H1 (cell line): ENCODE measurements at regions not wholly inside any gene's neighbourhood (a gene's known extent, or its start where the extent isn't known, plus 50 kb on each side); places are given as distances from the start of the nearest gene placed in this dataset.

Source experiments
- CTCF ChIA-PET: fragments of 300-600 bp; sonication (Branson Sonifier 250); formaldehyde crosslinking; loops from one replicate; lab custom pipeline; 2021; ENCODE audit not compliant: partially characterized antibody; lab: Charles Lee
- POLR2A ChIA-PET: fragments of 300-600 bp; sonication (Branson Sonifier 250); formaldehyde crosslinking; loops from one replicate; lab custom pipeline; 2021; ENCODE audit warnings: inconsistent platforms; ENCODE audit not compliant: partially characterized antibody; lab: Charles Lee
- DNase-seq, 2 experiments: peaks; one replicate each; pipeline versions ENCODE4 v3.0.0 to v3.0.0-alpha.2; 2010 to 2022; ENCODE audit warnings: low spot score in 2 of 2, low read depth in 1 of 2, mixed read lengths in 1 of 2
- FAIRE-seq: peaks from 2 replicates; lab custom pipeline; 2011; peaks lifted over from hg19 to GRCh38; lab: Jason Lieb, UNC
- H2AFZ ChIP-seq: 2 replicates; pipeline ENCODE4 v1.8.1; 2012; ENCODE audit warnings: low read length, inconsistent platforms
- H2AK5ac ChIP-seq: 2 replicates; pipeline ENCODE4 v1.6.1; 2013; ENCODE audit warnings: low read depth, low read length
- H2BK120ac ChIP-seq: replicated peaks from 2 replicates; pipeline ENCODE3; 2013; ENCODE audit warnings: low read depth, low read length, inconsistent platforms
- H2BK12ac ChIP-seq: 2 replicates; pipeline ENCODE4 v1.6.1; 2013; ENCODE audit warnings: low read depth, low read length
- H2BK15ac ChIP-seq: 2 replicates; pipeline ENCODE4 v1.6.1; 2013; ENCODE audit warnings: low read length
- H2BK20ac ChIP-seq: 2 replicates; pipeline ENCODE4 v1.6.1; 2013; ENCODE audit warnings: low read length
- H2BK5ac ChIP-seq: 2 replicates; pipeline ENCODE4 v1.6.1; 2013; ENCODE audit warnings: low read depth, low read length
- H3K14ac ChIP-seq: 2 replicates; pipeline ENCODE4 v1.6.1; 2013; ENCODE audit warnings: inconsistent platforms; ENCODE audit not compliant: insufficient read length
- H3K18ac ChIP-seq: 2 replicates; pipeline ENCODE4 v1.6.1; 2013; ENCODE audit warnings: low read length; ENCODE audit errors: extremely low read depth
- H3K23ac ChIP-seq: 2 replicates; pipeline ENCODE4 v1.6.1; 2013; ENCODE audit warnings: inconsistent platforms; ENCODE audit not compliant: insufficient read length
- H3K23me2 ChIP-seq: 2 replicates; pipeline ENCODE4 v1.6.1; 2013; ENCODE audit warnings: low read depth, low read length
- H3K27ac ChIP-seq: 2 replicates; pipeline ENCODE4 v1.6.1; 2011; ENCODE audit warnings: low read depth, low read length, inconsistent platforms
- H3K27me3 ChIP-seq, 4 experiments: replicated peaks in 1 of 4; 1 replicate in 1 of 4; 2 replicates in 3 of 4; pipeline versions ENCODE4 v1.6.1 to v1.8.1; 2011 to 2013; ENCODE audit warnings: low read length in 3 of 4, mild to moderate bottlenecking in 3 of 4, inconsistent platforms in 2 of 4, mixed read lengths in 2 of 4, moderate library complexity in 1 of 4; ENCODE audit not compliant: control insufficient read depth in 3 of 4, insufficient read depth in 3 of 4; ENCODE audit errors: extremely low read depth in 1 of 4
- H3K36me3 ChIP-seq, 4 experiments: 2 replicates each; pipeline versions ENCODE4 v1.6.1 to v1.8.1; 2011 to 2013; ENCODE audit warnings: mild to moderate bottlenecking in 4 of 4, low read length in 3 of 4, moderate library complexity in 2 of 4, control low read depth in 1 of 4, inconsistent platforms in 1 of 4; ENCODE audit not compliant: insufficient read depth in 4 of 4, control insufficient read depth in 2 of 4
- H3K4ac ChIP-seq: replicated peaks from 2 replicates; pipeline ENCODE3; 2013; ENCODE audit warnings: low read length, low read depth, mixed read lengths, inconsistent platforms; ENCODE audit not compliant: insufficient read length
- H3K4me1 ChIP-seq, 4 experiments: replicated peaks in 1 of 4; 1 replicate in 1 of 4; 2 replicates in 3 of 4; pipeline versions ENCODE4 v1.6.1 to v1.8.1; 2011 to 2013; ENCODE audit warnings: low read length in 3 of 4, inconsistent platforms in 2 of 4, mixed read lengths in 1 of 4; ENCODE audit not compliant: insufficient read depth in 4 of 4, control insufficient read depth in 3 of 4
- H3K4me2 ChIP-seq, 2 experiments: 2 replicates each; pipeline versions ENCODE4 v1.6.1 to v1.8.1; 2011 to 2013; ENCODE audit warnings: low read depth in 2 of 2, low read length in 2 of 2, control low read depth in 1 of 2, inconsistent platforms in 1 of 2, mild to moderate bottlenecking in 1 of 2; ENCODE audit not compliant: insufficient read depth in 1 of 2
- H3K4me3 ChIP-seq, 4 experiments: fragments of 200-600, 300-600 bp in 1 of 4; sonication (generic), shearing (Covaris generic), sonication (Bioruptor Twin) in 1 of 4; 2 replicates each; pipeline versions ENCODE4 v1.5.1 to v1.8.1; 2011 to 2016; ENCODE audit warnings: low read length in 4 of 4, low read depth in 3 of 4, control low read depth in 2 of 4, inconsistent platforms in 2 of 4, mild to moderate bottlenecking in 2 of 4, mixed read lengths in 1 of 4, moderate library complexity in 1 of 4; ENCODE audit not compliant: insufficient read depth in 2 of 4; ENCODE audit errors: extremely low read depth in 1 of 4
- H3K56ac ChIP-seq: replicated peaks from 2 replicates; pipeline ENCODE3; 2013; ENCODE audit warnings: low read depth, mild to moderate bottlenecking, mixed read lengths, low read length, inconsistent platforms; ENCODE audit not compliant: insufficient read length
- H3K79me1 ChIP-seq: 2 replicates; pipeline ENCODE4 v1.6.1; 2013; ENCODE audit warnings: low read depth, low read length, control low read depth
- H3K79me2 ChIP-seq, 2 experiments: 2 replicates each; pipeline versions ENCODE4 v1.6.1 to v1.8.1; 2012 to 2013; ENCODE audit warnings: low read length in 2 of 2, mild to moderate bottlenecking in 2 of 2, inconsistent platforms in 1 of 2; ENCODE audit not compliant: insufficient read depth in 2 of 2, control insufficient read depth in 1 of 2
- H3K9ac ChIP-seq, 4 experiments: replicated peaks in 1 of 4; 1 replicate in 1 of 4; 2 replicates in 3 of 4; pipeline versions ENCODE4 v1.6.1 to v1.8.1; 2011 to 2013; ENCODE audit warnings: low read depth in 3 of 4, low read length in 3 of 4, control low read depth in 2 of 4, mild to moderate bottlenecking in 2 of 4, moderate library complexity in 2 of 4, inconsistent platforms in 1 of 4; ENCODE audit errors: extremely low read depth in 1 of 4
- H3K9me3 ChIP-seq, 2 experiments: 2 replicates each; pipeline versions ENCODE4 v1.6.1 to v1.8.1; 2012 to 2013; ENCODE audit warnings: mild to moderate bottlenecking in 2 of 2, moderate library complexity in 2 of 2, control low read depth in 1 of 2, inconsistent platforms in 1 of 2, low read depth in 1 of 2, low read length in 1 of 2, mixed read lengths in 1 of 2; ENCODE audit not compliant: insufficient read depth in 2 of 2
- H4K20me1 ChIP-seq, 2 experiments: replicated peaks in 1 of 2; 2 replicates each; pipeline versions ENCODE3 to v1.8.1; 2011 to 2013; ENCODE audit warnings: inconsistent platforms in 2 of 2, low read length in 2 of 2, mild to moderate bottlenecking in 1 of 2; ENCODE audit not compliant: insufficient read depth in 2 of 2, control insufficient read depth in 1 of 2
- H4K5ac ChIP-seq: 2 replicates; pipeline ENCODE4 v1.6.1; 2013; ENCODE audit warnings: low read length, low read depth, mixed read lengths, inconsistent platforms; ENCODE audit not compliant: insufficient read length
- H4K8ac ChIP-seq: 2 replicates; pipeline ENCODE4 v1.8.0; 2013; ENCODE audit warnings: mild to moderate bottlenecking, moderate library complexity, low read length, inconsistent platforms; ENCODE audit not compliant: insufficient read depth; ENCODE audit errors: extremely low read depth
- H4K91ac ChIP-seq: replicated peaks from 2 replicates; pipeline ENCODE3; 2013; ENCODE audit warnings: low read length, mixed read lengths, inconsistent platforms; ENCODE audit not compliant: insufficient read length
- CBX8 ChIP-seq: fragments of 300-800, 300-1000 bp; sonication (generic); IDR thresholded peaks from 2 replicates; pipeline ENCODE4 v1.7.1; 2016; ENCODE audit warnings: low read depth, low read length, borderline replicate concordance
- GTF2F1 ChIP-seq: IDR thresholded peaks from 2 replicates; pipeline ENCODE4 v1.6.1; 2012; ENCODE audit warnings: low read depth, low read length, improper control_type of control experiment, borderline replicate concordance
- RBBP5 ChIP-seq: IDR thresholded peaks from 2 replicates; pipeline ENCODE4 v1.7.1; 2012; ENCODE audit warnings: low read depth, mild to moderate bottlenecking, inconsistent platforms, low read length, moderate library complexity, borderline replicate concordance
- RNF2 ChIP-seq: fragments of 200-900, 300-1000 bp; sonication (generic); IDR thresholded peaks from 2 replicates; pipeline ENCODE4 v1.7.1; 2016; ENCODE audit warnings: borderline replicate concordance, low read depth, mild to moderate bottlenecking, antibody characterized with exemption, low read length; ENCODE audit not compliant: poor library complexity, severe bottlenecking; ENCODE audit errors: missing control alignments
- RXRA ChIP-seq: IDR thresholded peaks from 2 replicates; pipeline ENCODE4 v1.6.1; 2011; ENCODE audit warnings: low read depth, mild to moderate bottlenecking, low read length, moderate library complexity; ENCODE audit not compliant: insufficient read depth
- TAF7 ChIP-seq: optimal IDR thresholded peaks from 2 replicates; pipeline ENCODE3; 2011; ENCODE audit warnings: low read depth, mild to moderate bottlenecking, inconsistent platforms, low read length, moderate library complexity, borderline replicate concordance
- WGBS, 2 experiments: shearing (Covaris generic) in 1 of 2; methylation state at CpG; one replicate each; pipeline versions ENCODE4 v1.1.6 to v1.1.7; 2013 to 2015; ENCODE audit warnings: low lambda C conversion rate in 2 of 2, mixed read lengths in 2 of 2, inconsistent platforms in 1 of 2, low coverage in 1 of 2, missing lambda C conversion rate in 1 of 2; ENCODE audit not compliant: insufficient replicate concordance in 2 of 2, insufficient coverage in 1 of 2, insufficient read length in 1 of 2; ENCODE audit errors: extremely low coverage in 1 of 2, missing lambda C conversion rate in 1 of 2; 5-methylcytosine and 5-hydroxymethylcytosine counted together

DNA sequence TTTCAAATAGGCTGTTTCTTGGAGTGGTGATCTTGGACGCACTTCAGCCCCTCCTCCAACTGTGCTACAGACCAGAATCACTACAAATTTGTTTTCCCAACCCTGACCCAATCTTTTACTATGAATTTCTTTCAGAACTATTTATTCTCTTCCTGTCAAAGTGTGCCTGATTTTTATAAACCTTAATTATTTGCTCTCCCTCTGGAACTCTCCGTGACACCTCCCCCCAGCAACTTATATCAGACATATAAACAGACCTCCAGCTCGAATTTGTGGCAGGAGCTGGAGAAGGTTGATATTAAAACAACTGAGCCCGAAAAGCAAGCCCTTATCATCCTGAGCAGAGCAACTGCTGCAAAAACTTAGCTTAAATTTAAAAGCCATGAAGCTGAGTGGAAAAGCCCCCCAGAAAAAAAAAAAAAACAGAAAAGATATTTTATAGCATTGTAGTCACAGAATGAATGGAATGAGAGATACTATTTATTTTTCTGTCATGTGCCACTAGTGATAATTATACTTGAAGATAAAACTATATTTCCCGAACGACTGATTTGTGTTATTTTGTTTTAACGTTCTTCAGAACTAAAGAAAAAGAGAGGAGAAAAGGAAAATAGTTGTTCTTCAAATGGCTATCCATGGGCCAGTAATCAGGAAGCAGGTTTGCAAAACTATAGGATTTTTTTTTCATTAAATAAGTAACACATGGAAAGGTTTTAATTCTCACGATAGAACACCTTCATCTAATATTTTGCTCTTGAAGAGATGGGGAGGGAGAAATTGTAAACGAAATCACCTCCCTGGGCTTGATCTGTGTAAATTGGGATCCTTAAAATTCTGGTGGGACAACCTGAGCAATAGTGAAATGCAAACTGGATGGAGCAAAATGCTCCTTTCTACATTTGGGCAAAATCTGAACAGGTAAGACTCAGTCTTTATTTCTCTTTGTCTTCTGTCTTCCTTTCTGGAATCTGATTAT is 80.8 kb downstream of the NR2F2 start:
- Histone ChIP-seq H3K23me2 (no peaks in the 10 kb centered on the region; the same call in 1 of the 2 replicates), H3K14ac (no peak overlapping the region), H3K56ac (no peak overlapping the region), H3K9ac (no peak overlapping the region), H3K27ac (no peak overlapping the region), H3K79me2 (no peaks in the 10 kb centered on the region), H3K4me1 (peaks cover 0 to 3% (median 1%) of the 10 kb centered on the region in 4 experiments; a peak in 4 of 7 replicates), H2BK120ac (no peak overlapping the region), H4K5ac (no peak overlapping the region), H4K20me1 (peaks cover 22 to 35% of the 10 kb centered on the region in 2 experiments), H3K9me3 (no peaks in the 10 kb centered on the region; a peak in 1 of 4 replicates), H3K36me3 (peaks cover 0 to 2% (median 0%) of the 10 kb centered on the region in 4 experiments; a peak in 1 of 8 replicates), H2BK15ac (no peak overlapping the region), H4K8ac (no peak overlapping the region), H2AK5ac (no peak overlapping the region), H3K4ac (no peak overlapping the region), H3K79me1 (no peaks in the 10 kb centered on the region), H4K91ac (no peak overlapping the region), H2BK12ac (no peak overlapping the region), H2AFZ (no peak overlapping the region), H3K4me2 (no peak overlapping the region), H3K4me3 (no peak overlapping the region), H3K27me3 (peaks cover 95 to 100% (median 98%) of the 10 kb centered on the region in 4 experiments), H2BK20ac (no peak overlapping the region), H3K18ac (no peak overlapping the region), H2BK5ac (no peak overlapping the region), H3K23ac (no peak overlapping the region)
- TF ChIP-seq GTF2F1 (no peak), RXRA (no peak), CBX8 (peak; percentile 84; the same call in 1 of the 2 replicates), TAF7 (no peak), RBBP5 (no peak), RNF2 (peak; percentile 7)
- ChIA-PET POLR2A (interaction anchor here (0.9 to 1.5 kb wide), 2 partner anchors 50 to 57 kb away, joined by 3 read pairs; no protein-coding TSS in a partner anchor), CTCF (interaction anchor here (0.8 to 1.7 kb wide), 7 partner anchors 12 to 57 kb away, joined by 3 to 10 read pairs (median 3); no protein-coding TSS in a partner anchor)
- DNase-seq, result no peak
- WGBS, 2 experiments, result 33% methylated on average over 9 of the region's 9 CpGs; no CpG with 5 or more reads in 1 of the 2 experiments
- FAIRE-seq, result peak; percentile 7
